ENCODE measurements at regions not wholly inside any gene's neighbourhood (a gene's known extent, or its start where the extent isn't known, plus 50 kb on each side); places are given as distances from the start of the nearest gene placed in this dataset.

DNA sequence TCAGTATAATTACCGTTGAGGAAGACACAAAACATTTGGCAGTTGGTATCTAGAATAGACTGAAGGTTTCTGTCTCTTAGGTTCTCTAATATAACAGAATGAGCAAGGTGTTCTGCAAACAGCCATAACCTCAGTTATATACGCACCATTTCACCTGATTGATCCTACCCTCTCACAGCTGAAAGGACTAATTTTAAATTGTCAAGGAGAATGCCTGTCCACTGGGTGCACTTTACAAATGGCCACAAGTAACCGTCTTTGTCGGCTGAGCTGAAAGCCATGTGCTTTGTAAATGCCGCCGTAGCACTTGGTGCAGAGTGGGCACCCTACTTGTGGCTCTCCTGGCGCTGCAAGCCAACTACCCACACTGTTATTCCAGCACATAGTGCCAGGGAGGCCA is 466.3 kb downstream of the AACS start:
- no peak for TF ChIP-seq CTCF (IDR thresholded peaks at IDR 0.05; ENCODE audit: insufficient read depth, low read length, poor library complexity, severe bottlenecking)
- no peak for TF ChIP-seq EZH2phosphoT487 (conservative IDR thresholded peaks at IDR 0.05; ENCODE audit: low read length)
